ENCODE measurements at regions not wholly inside any gene's neighbourhood (a gene's known extent, or its start where the extent isn't known, plus 50 kb on each side); places are given as distances from the start of the nearest gene placed in this dataset.

DNA sequence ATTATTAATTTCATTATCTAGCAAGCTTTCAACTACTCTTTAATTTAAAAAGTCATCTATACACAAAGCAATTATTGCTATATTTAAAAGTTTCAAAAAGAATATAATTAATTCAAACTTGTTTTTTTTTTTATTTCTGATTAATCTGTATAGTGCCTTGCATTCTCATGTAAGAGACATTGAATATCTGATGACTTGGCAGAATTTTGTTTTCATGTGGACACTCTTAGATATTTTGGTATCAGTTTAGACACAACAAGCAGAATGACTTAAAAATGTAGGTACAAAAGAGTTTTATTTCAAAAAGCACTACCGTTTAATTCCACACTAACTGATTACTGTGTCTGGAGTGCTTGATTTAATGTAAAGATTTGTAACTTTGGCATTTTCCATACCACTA, 1129.6 kb downstream of the PDHA2 start:
- no peak overlapping the region for H2AFZ ChIP-seq (ENCODE audit: insufficient read depth, low read depth, low read length, poor library complexity, severe bottlenecking)
- no peak for TF ChIP-seq EZH2 (IDR thresholded peaks at IDR 0.05; ENCODE audit: borderline replicate concordance, insufficient read depth, low read depth, low read length, poor library complexity, severe bottlenecking)
- TF ChIP-seq CTCF (IDR thresholded peaks at IDR 0.05), result no peak
- CTCF ChIA-PET, result no interaction called here
- H3K27me3 ChIP-seq (replicated peaks in 1 of 4; ENCODE audit: control extremely low read depth in 1 of 4, control insufficient read depth in 3 of 4, insufficient read depth in 4 of 4, low read length in 3 of 4), result no peaks in the 10 kb centered on the region
- H3K4me1 ChIP-seq (ENCODE audit: control insufficient read depth in 2 of 2, insufficient read depth in 2 of 2, low read length in 2 of 2), result no peaks in the 10 kb centered on the region
- POLR2A ChIA-PET, result no interaction called here
- H3K27ac ChIP-seq (ENCODE audit: low read length in 2 of 2), result no peak overlapping the region
- DNase-seq (no peak), ATAC-seq (ENCODE audit: low read depth) (no peak)
- H3K9me3 Mint-ChIP-seq (ENCODE audit: insufficient read depth), result peaks cover 3% of the 10 kb centered on the region
- WGBS (ENCODE audit: insufficient coverage), result no CpG with 5 or more reads among the region's 1 CpG
- no peaks in the 10 kb centered on the region for H3K79me2 ChIP-seq (ENCODE audit: control insufficient read depth, insufficient read depth, low read length)
- no peak overlapping the region for H3K27ac Mint-ChIP-seq
- no peak overlapping the region for H3K9ac ChIP-seq (ENCODE audit: low read length)
- H3K4me3 Mint-ChIP-seq, result no peak overlapping the region
- no peak overlapping the region for H3K4me2 ChIP-seq (replicated peaks; ENCODE audit: low read depth, low read length, poor library complexity, severe bottlenecking)
- H3K4me1 Mint-ChIP-seq, result no peaks in the 10 kb centered on the region
- H3K9me3 ChIP-seq (ENCODE audit: control extremely low read depth in 1 of 3, control insufficient read depth in 2 of 3, insufficient read depth in 1 of 3, low read length in 2 of 3), result no peaks in the 10 kb centered on the region
- H3K4me3 ChIP-seq (ENCODE audit: control extremely low read depth in 1 of 5, extremely low read depth in 1 of 5, insufficient read depth in 1 of 5, low read depth in 2 of 5, low read length in 4 of 5), result no peak overlapping the region
- H3K27me3 Mint-ChIP-seq, result no peaks in the 10 kb centered on the region
- H3K36me3 ChIP-seq (replicated peaks in 1 of 2; ENCODE audit: control extremely low read depth in 1 of 2, control insufficient read depth in 1 of 2, extremely low read depth in 1 of 2, insufficient read depth in 2 of 2, low read length in 1 of 2), result no peaks in the 10 kb centered on the region
- intact Hi-C loops (cut with micrococcal nuclease), result no loop called here
- H4K20me1 ChIP-seq (ENCODE audit: control insufficient read depth, insufficient read depth, low read length, poor library complexity, severe bottlenecking), result no peaks in the 10 kb centered on the region

- H3K4me3 ChIP-seq (ENCODE audit: control extremely low read depth in 1 of 5, extremely low read depth in 1 of 5, insufficient read depth in 1 of 5, low read depth in 2 of 5, low read length in 4 of 5), result no peak overlapping the region
- DNase-seq, result no peak
- H3K4me1 ChIP-seq (ENCODE audit: control insufficient read depth in 2 of 2, insufficient read depth in 2 of 2, low read length in 2 of 2), result no peaks in the 10 kb centered on the region
- no peak overlapping the region for H2AFZ ChIP-seq (ENCODE audit: insufficient read depth, low read depth, low read length, poor library complexity, severe bottlenecking)
- intact Hi-C loops (cut with micrococcal nuclease), result no loop called here
- no peaks in the 10 kb centered on the region for H4K20me1 ChIP-seq (ENCODE audit: control insufficient read depth, insufficient read depth, low read length, poor library complexity, severe bottlenecking)
- no peaks in the 10 kb centered on the region for H3K79me2 ChIP-seq (ENCODE audit: control insufficient read depth, insufficient read depth, low read length)
- no peak for ATAC-seq (ENCODE audit: low read depth)
- no peak overlapping the region for H3K27ac Mint-ChIP-seq
- H3K27me3 Mint-ChIP-seq, result no peaks in the 10 kb centered on the region
- no peaks in the 10 kb centered on the region for H3K27me3 ChIP-seq (replicated peaks in 1 of 4; ENCODE audit: control extremely low read depth in 1 of 4, control insufficient read depth in 3 of 4, insufficient read depth in 4 of 4, low read length in 3 of 4)
- ChIA-PET POLR2A (no interaction called here), CTCF (no interaction called here)
- no peaks in the 10 kb centered on the region for H3K36me3 ChIP-seq (replicated peaks in 1 of 2; ENCODE audit: control extremely low read depth in 1 of 2, control insufficient read depth in 1 of 2, extremely low read depth in 1 of 2, insufficient read depth in 2 of 2, low read length in 1 of 2)
- no peaks in the 10 kb centered on the region for H3K9me3 ChIP-seq (ENCODE audit: control extremely low read depth in 1 of 3, control insufficient read depth in 2 of 3, insufficient read depth in 1 of 3, low read length in 2 of 3)
- no peak for TF ChIP-seq EZH2 (IDR thresholded peaks at IDR 0.05; ENCODE audit: borderline replicate concordance, insufficient read depth, low read depth, low read length, poor library complexity, severe bottlenecking)
- no peaks in the 10 kb centered on the region for H3K4me1 Mint-ChIP-seq
- no peak overlapping the region for H3K4me2 ChIP-seq (replicated peaks; ENCODE audit: low read depth, low read length, poor library complexity, severe bottlenecking)
- H3K4me3 Mint-ChIP-seq, result no peak overlapping the region
- WGBS (ENCODE audit: insufficient coverage), result no CpG with 5 or more reads among the region's 4 CpGs
- H3K9ac ChIP-seq (ENCODE audit: low read length), result no peak overlapping the region
- no peak overlapping the region for H3K27ac ChIP-seq (ENCODE audit: low read length in 2 of 2)
- H3K9me3 Mint-ChIP-seq (ENCODE audit: insufficient read depth), result no peaks in the 10 kb centered on the region
Observed at GRCh38 chr4:96972920-96973319, 1133.0 kb downstream of the PDHA2 start.
